Loucy (cell line): ENCODE measurements at regions not wholly inside any gene's neighbourhood (a gene's known extent, or its start where the extent isn't known, plus 50 kb on each side); places are given as distances from the start of the nearest gene placed in this dataset.

Experiments used
- H2AFZ ChIP-seq: fragments of 200-600 bp; sonication (generic); 2 replicates; pipeline ENCODE4 v1.6.0; 2016; ENCODE audit warnings: antibody characterized with exemption, mild to moderate bottlenecking, low read length, moderate library complexity
- H3F3A ChIP-seq: fragments of 200-600 bp; 2 replicates; pipeline ENCODE4 v1.6.0; 2016; ENCODE audit warnings: antibody characterized with exemption, low read depth, mild to moderate bottlenecking
- H3K27me3 ChIP-seq: fragments of 200-600 bp; sonication (generic); 2 replicates; pipeline ENCODE4 v1.6.1; 2014; ENCODE audit warnings: low read length, mild to moderate bottlenecking; ENCODE audit not compliant: insufficient read depth, poor library complexity, severe bottlenecking
- H3K36me3 ChIP-seq: fragments of 200-600 bp; sonication (generic); 2 replicates; pipeline ENCODE4 v1.6.1; 2016; ENCODE audit warnings: low read length; ENCODE audit not compliant: insufficient read depth
- H3K4me1 ChIP-seq: fragments of 200-600 bp; sonication (generic); 2 replicates; pipeline ENCODE4 v1.5.1; 2014; ENCODE audit warnings: low read length, mild to moderate bottlenecking; ENCODE audit not compliant: insufficient read depth, poor library complexity, severe bottlenecking
- H3K4me2 ChIP-seq: fragments of 200-600 bp; sonication (generic); 2 replicates; pipeline ENCODE4 v1.6.0; 2014; ENCODE audit warnings: antibody characterized with exemption, low read length, low read depth, mild to moderate bottlenecking; ENCODE audit not compliant: poor library complexity, severe bottlenecking
- H3K4me3 ChIP-seq: fragments of 200-600 bp; sonication (generic); 2 replicates; pipeline ENCODE4 v1.5.1; 2014; ENCODE audit warnings: low read length, mild to moderate bottlenecking, mixed read lengths; ENCODE audit not compliant: poor library complexity, severe bottlenecking
- H3K79me2 ChIP-seq: fragments of 200-600 bp; sonication (generic); 2 replicates; pipeline ENCODE4 v1.6.1; 2014; ENCODE audit warnings: low read length; ENCODE audit not compliant: insufficient read depth
- H3K9ac ChIP-seq: fragments of 200-600 bp; sonication (generic); 2 replicates; pipeline ENCODE4 v1.6.0; 2014; ENCODE audit warnings: mild to moderate bottlenecking, low read depth, low read length, moderate library complexity; ENCODE audit not compliant: poor library complexity, severe bottlenecking
- H3K9me2 ChIP-seq: fragments of 200-600 bp; sonication (generic); replicated peaks from 2 replicates; pipeline ENCODE4 v1.6.1; 2016; ENCODE audit warnings: low read depth, low read length, mixed read lengths
- H3K9me3 ChIP-seq: fragments of 200-600 bp; sonication (generic); 2 replicates; pipeline ENCODE4 v1.6.1; 2014; ENCODE audit warnings: mild to moderate bottlenecking, antibody characterized with exemption, low read length, low read depth; ENCODE audit not compliant: insufficient read depth
- H4K20me1 ChIP-seq: fragments of 200-600 bp; sonication (generic); 2 replicates; pipeline ENCODE4 v1.6.0; 2014; ENCODE audit warnings: antibody characterized with exemption, low read length, mild to moderate bottlenecking; ENCODE audit not compliant: insufficient read depth, poor library complexity, severe bottlenecking
- EZH2phosphoT487 ChIP-seq: fragments of 200-600 bp; IDR thresholded peaks from 2 replicates; pipeline ENCODE4 v1.6.1; 2018; ENCODE audit warnings: antibody characterized with exemption, mild to moderate bottlenecking, moderate library complexity, borderline replicate concordance
- TF ChIP-seq, protein P1 (sequence below): fragments of 200-600 bp; sonication (generic); conservative IDR thresholded peaks from 2 replicates; pipeline ENCODE4 v1.5.1; 2014; ENCODE audit warnings: mild to moderate bottlenecking, antibody characterized with exemption, low read length

GRCh38 chr15:46795685-46796084, 921.6 kb upstream of the SEMA6D start:
- Histone ChIP-seq H3K9me3 (no peaks in the 10 kb centered on the region), H2AFZ (no peak overlapping the region), H3K9me2 (no peaks in the 10 kb centered on the region), H3K79me2 (no peaks in the 10 kb centered on the region), H3K27me3 (no peaks in the 10 kb centered on the region), H3K4me2 (no peak overlapping the region), H3K36me3 (no peaks in the 10 kb centered on the region), H3K9ac (no peak overlapping the region), H3K4me1 (no peaks in the 10 kb centered on the region), H3F3A (no peaks in the 10 kb centered on the region), H3K4me3 (no peak overlapping the region), H4K20me1 (no peaks in the 10 kb centered on the region)
- TF ChIP-seq EZH2phosphoT487 = no peak
- TF ChIP-seq, protein P1, sequence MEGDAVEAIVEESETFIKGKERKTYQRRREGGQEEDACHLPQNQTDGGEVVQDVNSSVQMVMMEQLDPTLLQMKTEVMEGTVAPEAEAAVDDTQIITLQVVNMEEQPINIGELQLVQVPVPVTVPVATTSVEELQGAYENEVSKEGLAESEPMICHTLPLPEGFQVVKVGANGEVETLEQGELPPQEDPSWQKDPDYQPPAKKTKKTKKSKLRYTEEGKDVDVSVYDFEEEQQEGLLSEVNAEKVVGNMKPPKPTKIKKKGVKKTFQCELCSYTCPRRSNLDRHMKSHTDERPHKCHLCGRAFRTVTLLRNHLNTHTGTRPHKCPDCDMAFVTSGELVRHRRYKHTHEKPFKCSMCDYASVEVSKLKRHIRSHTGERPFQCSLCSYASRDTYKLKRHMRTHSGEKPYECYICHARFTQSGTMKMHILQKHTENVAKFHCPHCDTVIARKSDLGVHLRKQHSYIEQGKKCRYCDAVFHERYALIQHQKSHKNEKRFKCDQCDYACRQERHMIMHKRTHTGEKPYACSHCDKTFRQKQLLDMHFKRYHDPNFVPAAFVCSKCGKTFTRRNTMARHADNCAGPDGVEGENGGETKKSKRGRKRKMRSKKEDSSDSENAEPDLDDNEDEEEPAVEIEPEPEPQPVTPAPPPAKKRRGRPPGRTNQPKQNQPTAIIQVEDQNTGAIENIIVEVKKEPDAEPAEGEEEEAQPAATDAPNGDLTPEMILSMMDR = no peak

GRCh38 chr15:46808834-46809233, 908.5 kb upstream of the SEMA6D start:
- Histone ChIP-seq H3K9me3 (no peaks in the 10 kb centered on the region), H3K4me3 (no peak overlapping the region), H3F3A (no peaks in the 10 kb centered on the region), H4K20me1 (no peaks in the 10 kb centered on the region), H2AFZ (no peak overlapping the region), H3K4me2 (no peak overlapping the region), H3K79me2 (no peaks in the 10 kb centered on the region), H3K36me3 (no peaks in the 10 kb centered on the region), H3K27me3 (no peaks in the 10 kb centered on the region), H3K9ac (no peak overlapping the region), H3K4me1 (no peaks in the 10 kb centered on the region), H3K9me2 (no peaks in the 10 kb centered on the region)
- TF ChIP-seq, protein P1 = no peak
- TF ChIP-seq EZH2phosphoT487 = no peak

DNA sequence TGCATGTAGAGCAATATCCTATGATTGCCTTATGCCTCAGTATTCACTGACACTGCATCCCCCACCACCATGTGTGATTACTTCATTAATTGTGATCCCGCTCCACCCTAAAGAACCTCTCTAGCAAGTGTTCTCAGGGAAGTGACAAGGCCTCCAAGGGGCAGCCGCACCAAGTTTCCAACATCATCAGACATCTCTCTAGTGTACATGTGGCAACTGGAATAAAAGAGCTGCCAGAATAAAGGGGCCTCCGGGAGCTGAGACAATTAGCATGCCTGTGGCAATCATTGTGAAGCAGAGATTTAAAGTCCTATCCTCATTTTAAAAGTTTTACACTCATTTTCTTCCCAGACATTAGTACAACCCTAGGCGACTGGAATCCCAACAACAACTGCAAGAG, 902.1 kb upstream of the SEMA6D start:
- H3K9ac ChIP-seq = no peak overlapping the region
- no peaks in the 10 kb centered on the region for H3F3A ChIP-seq
- no peak overlapping the region for H2AFZ ChIP-seq
- TF ChIP-seq, protein P1 = no peak
- no peak for TF ChIP-seq EZH2phosphoT487
- H3K36me3 ChIP-seq = no peaks in the 10 kb centered on the region
- H3K9me3 ChIP-seq = no peaks in the 10 kb centered on the region
- no peaks in the 10 kb centered on the region for H3K79me2 ChIP-seq
- no peak overlapping the region for H3K4me2 ChIP-seq
- no peaks in the 10 kb centered on the region for H3K4me1 ChIP-seq
- H3K27me3 ChIP-seq = no peaks in the 10 kb centered on the region
- H3K9me2 ChIP-seq = no peaks in the 10 kb centered on the region
- H3K4me3 ChIP-seq = no peak overlapping the region
- H4K20me1 ChIP-seq = no peaks in the 10 kb centered on the region
